Stomach smooth muscle (tissue), 2 donors: ENCODE measurements at regions not wholly inside any gene's neighbourhood (a gene's known extent, or its start where the extent isn't known, plus 50 kb on each side); places are given as distances from the start of the nearest gene placed in this dataset.

Source experiments
- H3K27ac ChIP-seq: one replicate; pipeline ENCODE4 v1.7.0; 2013; ENCODE audit warnings: mild to moderate bottlenecking, low read length, inconsistent platforms
- H3K27me3 ChIP-seq, 2 donors: one replicate each; pipeline ENCODE4 v1.7.0; 2013; ENCODE audit warnings: low read length in 2 of 2; ENCODE audit not compliant: insufficient read depth in 2 of 2, control insufficient read depth in 1 of 2
- H3K36me3 ChIP-seq, 2 donors: one replicate each; pipeline ENCODE4 v1.7.0; 2013; ENCODE audit warnings: low read length in 2 of 2; ENCODE audit not compliant: control insufficient read depth in 2 of 2, insufficient read depth in 2 of 2
- H3K4me1 ChIP-seq: one replicate; pipeline ENCODE4 v1.7.0; 2013; ENCODE audit warnings: low read length; ENCODE audit not compliant: control insufficient read depth, insufficient read depth
- H3K4me3 ChIP-seq, 2 donors: one replicate each; pipeline ENCODE4 v1.7.0; 2013; ENCODE audit warnings: low read length in 2 of 2
- H3K9ac ChIP-seq, 2 donors: one replicate each; pipeline ENCODE4 v1.7.0; 2013; ENCODE audit warnings: low read length in 2 of 2, mild to moderate bottlenecking in 1 of 2
- H3K9me3 ChIP-seq, 2 donors: one replicate each; pipeline ENCODE4 v1.7.0; 2013; ENCODE audit warnings: low read length in 2 of 2; ENCODE audit not compliant: control insufficient read depth in 2 of 2
- donor health status: healthy.
- donor health status: Pancreatic carcinoma.

DNA sequence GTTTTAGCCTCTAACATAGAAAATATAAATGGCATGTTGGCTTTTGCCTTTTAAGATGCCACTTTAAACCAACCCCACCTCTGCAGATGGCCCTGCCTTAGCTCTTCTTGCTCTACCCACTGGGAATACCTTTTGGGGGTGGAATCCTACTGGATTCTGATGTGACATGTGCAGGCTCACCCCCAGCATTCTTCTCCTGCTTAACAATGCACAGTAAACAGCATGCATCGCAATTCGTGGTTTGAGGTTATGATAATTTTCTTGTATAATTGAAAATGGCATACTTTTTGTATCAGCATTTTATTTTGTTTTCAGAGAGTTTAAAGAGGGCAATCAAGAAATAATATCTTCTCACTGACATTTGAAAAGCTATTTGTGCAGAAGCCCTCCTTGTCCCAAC lies 167.9 kb downstream of the AREG start:
- no peak overlapping the region for H3K4me3 ChIP-seq

DNA sequence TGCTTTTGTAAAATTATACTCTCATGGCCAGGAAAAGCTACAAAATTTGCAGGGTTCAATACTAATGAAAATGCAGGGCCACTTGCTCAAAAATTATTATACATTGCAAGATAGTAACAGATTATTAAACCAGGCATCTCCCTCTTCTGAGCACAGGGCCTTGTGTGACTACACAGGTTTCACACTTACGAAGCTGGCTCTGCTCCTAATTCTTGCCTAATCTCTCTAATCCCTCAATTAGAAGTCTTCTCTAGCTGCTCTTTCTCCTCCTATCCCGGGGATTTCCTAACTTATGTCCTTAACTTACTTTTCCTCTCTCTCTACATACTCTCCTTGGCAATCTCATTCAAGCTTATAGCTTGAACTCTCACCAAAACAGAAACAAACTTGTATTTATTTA lies 168.3 kb downstream of the AREG start:
- H3K27me3 ChIP-seq: no peaks in the 10 kb centered on the region
- no peak overlapping the region for H3K27ac ChIP-seq
- H3K4me3 ChIP-seq: no peak overlapping the region
- no peaks in the 10 kb centered on the region for H3K4me1 ChIP-seq
- H3K9ac ChIP-seq: no peak overlapping the region
- no peaks in the 10 kb centered on the region for H3K36me3 ChIP-seq
- H3K9me3 ChIP-seq: no peaks in the 10 kb centered on the region

More for the DNA sequence above, 167.9 kb downstream of the AREG start:
- Histone ChIP-seq H3K36me3 (no peaks in the 10 kb centered on the region), H3K9me3 (peaks cover 0 to 1% of the 10 kb centered on the region in 2 donors), H3K27me3 (no peaks in the 10 kb centered on the region), H3K9ac (no peak overlapping the region), H3K27ac (no peak overlapping the region), H3K4me1 (no peaks in the 10 kb centered on the region)

DNA sequence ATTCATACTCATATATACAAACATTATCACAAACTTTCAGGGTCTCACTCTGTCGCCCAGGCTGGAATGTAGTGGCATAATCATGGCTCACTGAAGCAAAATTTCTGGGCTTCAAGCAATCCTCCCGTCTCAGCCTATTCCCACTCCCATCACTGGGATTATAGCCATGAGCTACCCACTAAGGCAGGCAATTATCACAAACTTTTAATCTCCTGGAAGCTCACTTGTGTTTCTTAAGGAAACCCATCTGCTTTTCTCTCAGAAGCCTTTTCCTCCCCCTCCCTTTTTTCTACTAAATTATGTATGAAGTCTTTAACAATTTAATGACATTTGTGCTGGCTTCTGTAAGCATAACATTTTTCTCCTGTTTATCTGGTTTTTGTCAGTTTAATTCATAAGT lies 170.5 kb downstream of the AREG start:
- H3K9me3 ChIP-seq: no peaks in the 10 kb centered on the region
- no peak overlapping the region for H3K4me3 ChIP-seq
- H3K9ac ChIP-seq: no peak overlapping the region
- no peak overlapping the region for H3K27ac ChIP-seq
- no peaks in the 10 kb centered on the region for H3K4me1 ChIP-seq
- no peaks in the 10 kb centered on the region for H3K27me3 ChIP-seq
- H3K36me3 ChIP-seq: no peaks in the 10 kb centered on the region

DNA sequence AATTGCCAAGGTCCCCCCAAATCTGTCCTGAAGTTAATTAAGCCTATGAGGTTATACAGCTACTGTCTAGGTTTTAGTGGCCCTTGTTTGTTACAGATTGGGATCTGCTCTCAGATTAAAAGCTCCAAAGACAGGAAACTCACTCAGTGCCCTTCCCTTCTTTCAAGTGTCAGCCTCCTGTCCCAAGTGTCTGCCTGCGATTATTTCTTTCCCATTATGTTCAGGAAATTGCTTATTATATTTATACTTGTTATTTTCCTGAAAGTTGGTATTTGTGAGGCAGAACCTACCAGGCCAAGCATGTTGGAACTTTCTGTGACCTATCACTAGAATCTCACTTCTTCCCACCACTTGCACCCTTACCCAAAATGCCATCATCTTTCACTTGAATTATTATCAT lies 173.2 kb downstream of the AREG start:
- no peaks in the 10 kb centered on the region for H3K36me3 ChIP-seq
- no peak overlapping the region for H3K4me3 ChIP-seq
- H3K4me1 ChIP-seq: no peaks in the 10 kb centered on the region
- no peaks in the 10 kb centered on the region for H3K27me3 ChIP-seq
- H3K27ac ChIP-seq: no peak overlapping the region
- no peaks in the 10 kb centered on the region for H3K9me3 ChIP-seq
- H3K9ac ChIP-seq: no peak overlapping the region

DNA sequence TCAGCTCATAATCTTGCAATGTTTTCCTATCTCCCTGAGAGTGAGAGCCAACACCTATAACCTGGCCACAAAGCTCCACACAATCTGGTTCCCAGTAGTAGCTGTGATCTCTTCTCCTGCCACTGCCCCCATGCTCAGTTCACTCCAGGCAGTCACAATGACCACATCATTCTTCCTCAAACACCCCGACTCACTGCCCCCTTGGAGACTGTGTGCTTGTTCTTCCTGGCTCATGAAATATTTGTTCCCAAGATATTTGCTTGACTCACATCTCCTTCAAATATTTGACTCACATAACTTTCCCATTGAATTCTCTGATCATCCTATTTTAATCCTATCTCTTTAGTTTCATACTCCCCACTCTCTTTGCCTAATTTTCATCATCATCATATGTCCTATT lies 173.7 kb downstream of the AREG start:
- H3K27ac ChIP-seq: no peak overlapping the region
- no peak overlapping the region for H3K4me3 ChIP-seq

DNA sequence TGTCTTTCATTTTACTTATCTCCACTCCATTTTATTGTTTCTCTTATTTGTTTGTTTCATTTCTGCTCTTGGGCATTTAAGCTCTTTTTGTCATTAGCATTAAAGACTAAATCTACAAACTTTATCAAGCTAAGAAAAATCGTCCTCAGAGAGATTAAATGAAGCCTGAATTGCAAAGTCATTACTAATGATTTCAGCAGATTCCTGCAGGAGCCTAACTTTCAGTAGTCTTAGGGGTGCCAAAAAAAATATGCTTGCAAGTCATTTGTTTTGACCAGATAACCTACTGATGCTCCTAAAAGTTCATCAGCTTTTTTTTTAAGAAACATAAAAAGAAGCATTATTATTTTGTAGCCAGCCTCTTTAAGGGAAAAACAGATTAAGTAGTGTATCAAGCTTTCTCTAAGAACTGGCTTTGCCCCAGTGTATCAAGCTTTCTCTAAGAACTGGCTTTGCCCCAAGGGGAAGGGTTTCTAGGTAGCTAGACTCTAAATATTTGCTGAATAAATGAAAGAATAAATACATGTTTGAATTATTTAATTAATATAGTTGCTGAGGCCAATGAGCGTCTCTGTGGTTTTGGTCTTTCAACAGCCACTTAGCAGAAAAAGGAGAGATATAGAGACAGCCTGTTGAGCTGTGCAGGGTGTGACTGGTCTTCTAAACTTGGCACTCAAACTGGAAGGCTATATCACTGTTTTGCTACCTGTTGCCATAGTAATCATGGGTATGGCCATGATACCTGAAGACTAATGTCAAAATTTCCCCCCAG lies 174.2 kb downstream of the BTC start:
- Histone ChIP-seq H3K36me3 (no peaks in the 10 kb centered on the region), H3K4me1 (no peaks in the 10 kb centered on the region), H3K27ac (no peak overlapping the region), H3K9me3 (no peaks in the 10 kb centered on the region), H3K4me3 (no peak overlapping the region), H3K9ac (no peak overlapping the region), H3K27me3 (no peaks in the 10 kb centered on the region)

More for the DNA sequence above, 173.7 kb downstream of the AREG start:
- no peaks in the 10 kb centered on the region for H3K36me3 ChIP-seq
- H3K9me3 ChIP-seq: no peaks in the 10 kb centered on the region
- no peaks in the 10 kb centered on the region for H3K4me1 ChIP-seq
- H3K27me3 ChIP-seq: no peaks in the 10 kb centered on the region
- no peak overlapping the region for H3K9ac ChIP-seq

DNA sequence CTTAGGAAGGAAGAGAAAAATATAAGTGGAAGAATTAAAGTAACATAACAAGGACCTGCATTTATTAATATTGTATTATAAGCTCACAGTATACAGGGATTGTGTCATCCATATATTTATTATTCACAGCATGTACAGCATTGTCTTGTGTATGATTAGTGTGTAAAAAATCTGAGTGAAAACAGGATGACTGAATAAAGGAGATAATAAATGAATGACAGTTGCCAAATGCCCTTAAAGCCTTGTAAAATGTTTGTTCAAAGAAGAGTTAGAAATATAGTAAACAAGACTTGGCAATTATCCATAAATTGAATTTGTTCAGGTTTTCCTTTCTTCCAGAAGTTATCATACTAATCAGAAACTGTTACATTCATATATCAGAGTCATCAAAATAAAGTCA lies 172.7 kb downstream of the BTC start:
- H3K4me3 ChIP-seq: no peak overlapping the region
- no peaks in the 10 kb centered on the region for H3K9me3 ChIP-seq
- no peak overlapping the region for H3K27ac ChIP-seq
- no peaks in the 10 kb centered on the region for H3K36me3 ChIP-seq
- H3K27me3 ChIP-seq: no peaks in the 10 kb centered on the region
- no peak overlapping the region for H3K9ac ChIP-seq
- no peaks in the 10 kb centered on the region for H3K4me1 ChIP-seq

DNA sequence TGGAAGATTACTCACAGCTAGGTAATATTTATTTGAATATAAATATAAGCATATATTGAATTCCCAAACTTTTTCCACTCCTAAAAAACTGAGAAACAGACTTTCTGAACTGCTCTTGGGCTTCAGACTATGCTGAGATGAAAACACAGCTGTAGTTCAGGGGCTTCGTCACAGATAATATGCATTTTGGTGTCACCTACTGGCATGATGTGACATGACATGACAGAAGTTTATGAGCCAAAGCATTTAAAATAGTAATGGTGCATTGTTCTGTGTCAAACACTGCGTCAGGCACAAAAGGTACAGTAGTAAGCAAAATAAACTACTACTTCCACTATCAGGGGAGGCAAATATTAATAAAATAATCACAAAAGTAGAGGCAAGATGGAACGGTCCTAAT lies 171.3 kb downstream of the BTC start:
- no peaks in the 10 kb centered on the region for H3K36me3 ChIP-seq
- H3K27me3 ChIP-seq: no peaks in the 10 kb centered on the region
- no peaks in the 10 kb centered on the region for H3K9me3 ChIP-seq
- no peaks in the 10 kb centered on the region for H3K4me1 ChIP-seq
- no peak overlapping the region for H3K27ac ChIP-seq
- no peak overlapping the region for H3K4me3 ChIP-seq
- no peak overlapping the region for H3K9ac ChIP-seq

DNA sequence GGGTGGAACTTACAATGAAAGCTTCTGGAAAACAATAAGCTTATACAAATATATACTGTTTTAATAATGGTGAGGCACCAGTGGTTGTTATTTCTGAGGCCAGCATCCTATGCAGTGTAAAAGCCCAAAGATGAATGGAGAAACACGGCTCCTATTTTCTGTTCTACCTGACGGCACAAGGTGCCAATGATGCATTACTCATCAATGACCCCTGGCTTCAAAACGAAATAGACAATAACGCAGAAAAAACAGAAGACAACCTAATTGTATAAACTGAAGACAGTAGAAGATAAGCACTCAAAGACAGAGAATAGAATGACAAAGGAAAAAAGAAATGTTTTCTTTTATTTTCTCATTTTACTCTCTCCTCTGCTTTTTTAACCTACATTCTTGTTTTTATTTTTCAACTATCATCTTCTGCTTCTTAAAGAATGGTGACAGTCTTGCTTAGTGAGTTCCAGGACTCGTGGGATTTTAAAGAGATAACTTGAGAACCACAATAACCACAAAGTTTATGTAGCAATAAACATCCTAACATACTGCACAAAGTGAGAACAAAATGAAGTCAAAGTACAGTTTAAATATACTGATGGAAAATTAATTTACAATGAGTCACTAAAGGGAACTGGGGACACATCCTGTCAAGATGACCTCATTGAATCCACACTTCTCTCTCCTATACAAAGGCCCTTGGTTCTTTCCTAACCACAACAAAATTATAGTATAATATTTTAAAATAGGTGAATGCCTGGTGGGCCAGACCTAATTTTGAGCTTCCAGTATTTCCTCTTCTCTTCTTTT lies 169.8 kb downstream of the BTC start:
- H3K9ac ChIP-seq: no peak overlapping the region
- no peak overlapping the region for H3K27ac ChIP-seq
- no peaks in the 10 kb centered on the region for H3K4me1 ChIP-seq

DNA sequence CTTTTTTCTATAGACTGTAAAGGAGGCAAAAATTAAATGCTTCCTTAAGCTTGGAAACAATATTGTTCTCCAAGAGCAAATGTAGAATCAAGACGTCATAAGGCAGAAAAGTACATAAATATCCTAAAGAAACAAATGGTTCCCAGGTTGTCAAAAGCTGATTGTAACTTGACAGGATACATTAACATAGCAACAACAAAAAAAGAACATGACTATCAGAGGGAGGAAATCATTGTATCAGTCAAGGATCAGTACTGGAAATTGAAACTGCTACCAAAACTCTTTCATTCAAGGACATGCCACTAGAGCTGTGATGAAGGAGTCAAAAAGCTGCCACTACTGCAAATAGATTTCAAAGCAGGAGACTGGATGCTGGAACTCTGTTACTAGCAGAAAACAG lies 168.3 kb downstream of the BTC start:
- Histone ChIP-seq H3K9ac (no peak overlapping the region), H3K4me1 (no peaks in the 10 kb centered on the region), H3K36me3 (no peaks in the 10 kb centered on the region), H3K27ac (no peak overlapping the region), H3K4me3 (no peak overlapping the region), H3K9me3 (no peaks in the 10 kb centered on the region), H3K27me3 (no peaks in the 10 kb centered on the region)

More for the DNA sequence above, 169.8 kb downstream of the BTC start:
- no peaks in the 10 kb centered on the region for H3K9me3 ChIP-seq
- H3K27me3 ChIP-seq: no peaks in the 10 kb centered on the region
- H3K4me3 ChIP-seq: no peak overlapping the region
- H3K36me3 ChIP-seq: no peaks in the 10 kb centered on the region

DNA sequence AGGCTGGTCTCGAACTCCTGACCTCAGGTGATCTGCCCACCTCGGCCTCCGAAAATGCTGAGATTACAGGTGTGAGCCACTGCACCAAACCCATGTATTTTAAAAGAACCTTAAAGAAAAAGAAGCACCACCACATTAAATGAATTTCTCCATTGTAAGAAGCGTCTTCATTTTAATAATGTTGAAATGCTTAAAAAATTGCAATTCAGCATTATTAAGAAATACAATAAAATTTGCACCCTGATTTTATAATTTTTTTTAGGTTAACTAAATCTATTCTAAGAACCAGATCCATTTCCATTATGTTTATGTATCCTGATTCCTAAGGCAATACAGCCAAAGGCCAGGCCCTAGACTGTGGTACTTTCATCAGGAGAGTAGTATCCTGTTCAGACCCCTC lies 167.2 kb downstream of the BTC start:
- Histone ChIP-seq H3K4me1 (no peaks in the 10 kb centered on the region), H3K27ac (no peak overlapping the region), H3K27me3 (no peaks in the 10 kb centered on the region), H3K4me3 (no peak overlapping the region), H3K9ac (no peak overlapping the region), H3K36me3 (no peaks in the 10 kb centered on the region), H3K9me3 (no peaks in the 10 kb centered on the region)
